ENCODE measurements at regions not wholly inside any gene's neighbourhood (a gene's known extent, or its start where the extent isn't known, plus 50 kb on each side); places are given as distances from the start of the nearest gene placed in this dataset.

DNA sequence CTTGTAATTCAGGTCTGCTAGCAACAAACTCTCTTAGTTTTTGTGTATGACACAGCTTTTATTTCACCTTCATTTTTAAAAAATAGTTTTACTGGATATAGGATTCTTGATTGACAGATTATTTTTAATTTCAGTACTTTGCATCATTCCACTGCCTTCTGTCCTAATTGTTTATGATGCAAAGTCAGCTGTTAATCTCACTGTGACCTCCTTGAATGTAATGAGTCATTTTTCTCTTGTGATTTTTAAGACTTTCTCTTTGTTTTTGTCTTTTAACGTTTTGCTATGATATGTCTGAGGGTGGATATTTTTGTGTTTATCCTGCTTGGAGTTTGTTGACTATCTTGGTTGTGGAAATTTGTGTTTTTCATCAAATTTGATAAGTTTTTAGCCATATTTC, 126.3 kb upstream of the FBXO33 start:
- Histone ChIP-seq H3K4me3 (ENCODE audit: low read length) (no peak overlapping the region), H3K9ac (ENCODE audit: extremely low read depth, low read length, poor library complexity, severe bottlenecking) (no peak overlapping the region), H3K27ac (ENCODE audit: low read depth, low read length) (no peak overlapping the region), H3K27me3 (ENCODE audit: control insufficient read depth, insufficient read depth, low read length, poor library complexity, severe bottlenecking) (no peaks in the 10 kb centered on the region), H3K9me3 (ENCODE audit: control insufficient read depth, low read length) (peaks cover 15% of the 10 kb centered on the region), H3K36me3 (ENCODE audit: control insufficient read depth, insufficient read depth, low read length) (no peaks in the 10 kb centered on the region), H3K4me1 (ENCODE audit: control insufficient read depth, insufficient read depth, low read length) (no peaks in the 10 kb centered on the region)
- H3K4me3 Mint-ChIP-seq = no peak overlapping the region
- H3K4me1 Mint-ChIP-seq = no peaks in the 10 kb centered on the region
- no peak overlapping the region for H3K27ac Mint-ChIP-seq
- TF ChIP-seq, protein P1, sequence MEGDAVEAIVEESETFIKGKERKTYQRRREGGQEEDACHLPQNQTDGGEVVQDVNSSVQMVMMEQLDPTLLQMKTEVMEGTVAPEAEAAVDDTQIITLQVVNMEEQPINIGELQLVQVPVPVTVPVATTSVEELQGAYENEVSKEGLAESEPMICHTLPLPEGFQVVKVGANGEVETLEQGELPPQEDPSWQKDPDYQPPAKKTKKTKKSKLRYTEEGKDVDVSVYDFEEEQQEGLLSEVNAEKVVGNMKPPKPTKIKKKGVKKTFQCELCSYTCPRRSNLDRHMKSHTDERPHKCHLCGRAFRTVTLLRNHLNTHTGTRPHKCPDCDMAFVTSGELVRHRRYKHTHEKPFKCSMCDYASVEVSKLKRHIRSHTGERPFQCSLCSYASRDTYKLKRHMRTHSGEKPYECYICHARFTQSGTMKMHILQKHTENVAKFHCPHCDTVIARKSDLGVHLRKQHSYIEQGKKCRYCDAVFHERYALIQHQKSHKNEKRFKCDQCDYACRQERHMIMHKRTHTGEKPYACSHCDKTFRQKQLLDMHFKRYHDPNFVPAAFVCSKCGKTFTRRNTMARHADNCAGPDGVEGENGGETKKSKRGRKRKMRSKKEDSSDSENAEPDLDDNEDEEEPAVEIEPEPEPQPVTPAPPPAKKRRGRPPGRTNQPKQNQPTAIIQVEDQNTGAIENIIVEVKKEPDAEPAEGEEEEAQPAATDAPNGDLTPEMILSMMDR (conservative IDR thresholded peaks at IDR 0.05) = no peak
- peaks cover 1% of the 10 kb centered on the region for H3K36me3 Mint-ChIP-seq (ENCODE audit: low read depth)
- no peaks in the 10 kb centered on the region for H3K27me3 Mint-ChIP-seq (ENCODE audit: insufficient read depth)
- peaks cover 17% of the 10 kb centered on the region for H3K9me3 Mint-ChIP-seq
- WGBS, 2 experiments (ENCODE audit: insufficient coverage in 1 of 2, insufficient read length in 1 of 2) = 79% methylated on average over 1 of the region's 1 CpG; no CpG with 5 or more reads in 1 of the 2 experiments
- DNase-seq = no peak

- peaks cover 15% of the 10 kb centered on the region for H3K9me3 ChIP-seq (ENCODE audit: control insufficient read depth, low read length)
- Mint-ChIP-seq H3K27me3 (ENCODE audit: insufficient read depth) (no peaks in the 10 kb centered on the region), H3K4me3 (no peak overlapping the region), H3K27ac (no peak overlapping the region), H3K36me3 (ENCODE audit: low read depth) (peaks cover 1% of the 10 kb centered on the region), H3K9me3 (peaks cover 17% of the 10 kb centered on the region), H3K4me1 (no peaks in the 10 kb centered on the region)
- H3K4me3 ChIP-seq (ENCODE audit: low read length) = no peak overlapping the region
- H3K9ac ChIP-seq (ENCODE audit: extremely low read depth, low read length, poor library complexity, severe bottlenecking) = no peak overlapping the region
- no peaks in the 10 kb centered on the region for H3K4me1 ChIP-seq (ENCODE audit: control insufficient read depth, insufficient read depth, low read length)
- no peak for DNase-seq
- 80 to 82% methylated on average over 1 to 4 of the region's 4 CpGs for WGBS, 2 experiments (ENCODE audit: insufficient coverage in 1 of 2, insufficient read length in 1 of 2)
- no peaks in the 10 kb centered on the region for H3K36me3 ChIP-seq (ENCODE audit: control insufficient read depth, insufficient read depth, low read length)
- H3K27me3 ChIP-seq (ENCODE audit: control insufficient read depth, insufficient read depth, low read length, poor library complexity, severe bottlenecking) = no peaks in the 10 kb centered on the region
- no peak overlapping the region for H3K27ac ChIP-seq (ENCODE audit: low read depth, low read length)
- TF ChIP-seq, protein P1 (conservative IDR thresholded peaks at IDR 0.05) = no peak
Observed at GRCh38 chr14:39555749-39556148, 123.5 kb upstream of the FBXO33 start.

GRCh38 chr14:39554576-39554975, 122.3 kb upstream of the FBXO33 start:
- peaks cover 1% of the 10 kb centered on the region for H3K36me3 Mint-ChIP-seq (ENCODE audit: low read depth)
- no peak overlapping the region for H3K4me3 Mint-ChIP-seq
- peaks cover 12% of the 10 kb centered on the region for H3K9me3 Mint-ChIP-seq
- no peak overlapping the region for H3K9ac ChIP-seq (ENCODE audit: extremely low read depth, low read length, poor library complexity, severe bottlenecking)
- H3K27me3 ChIP-seq (ENCODE audit: control insufficient read depth, insufficient read depth, low read length, poor library complexity, severe bottlenecking) = no peaks in the 10 kb centered on the region
- TF ChIP-seq, protein P1 (conservative IDR thresholded peaks at IDR 0.05) = no peak
- H3K27ac Mint-ChIP-seq = no peak overlapping the region
- no peak overlapping the region for H3K27ac ChIP-seq (ENCODE audit: low read depth, low read length)
- peaks cover 15% of the 10 kb centered on the region for H3K9me3 ChIP-seq (ENCODE audit: control insufficient read depth, low read length)
- H3K4me1 Mint-ChIP-seq = no peaks in the 10 kb centered on the region
- H3K27me3 Mint-ChIP-seq (ENCODE audit: insufficient read depth) = no peaks in the 10 kb centered on the region
- DNase-seq = no peak
- H3K4me3 ChIP-seq (ENCODE audit: low read length) = no peak overlapping the region
- H3K4me1 ChIP-seq (ENCODE audit: control insufficient read depth, insufficient read depth, low read length) = no peaks in the 10 kb centered on the region
- WGBS, 2 experiments (ENCODE audit: insufficient coverage in 1 of 2, insufficient read length in 1 of 2) = 93 to 94% methylated on average over 3 to 4 of the region's 5 CpGs
- H3K36me3 ChIP-seq (ENCODE audit: control insufficient read depth, insufficient read depth, low read length) = no peaks in the 10 kb centered on the region
